ENCODE measurements at regions not wholly inside any gene's neighbourhood (a gene's known extent, or its start where the extent isn't known, plus 50 kb on each side); places are given as distances from the start of the nearest gene placed in this dataset.

DNA sequence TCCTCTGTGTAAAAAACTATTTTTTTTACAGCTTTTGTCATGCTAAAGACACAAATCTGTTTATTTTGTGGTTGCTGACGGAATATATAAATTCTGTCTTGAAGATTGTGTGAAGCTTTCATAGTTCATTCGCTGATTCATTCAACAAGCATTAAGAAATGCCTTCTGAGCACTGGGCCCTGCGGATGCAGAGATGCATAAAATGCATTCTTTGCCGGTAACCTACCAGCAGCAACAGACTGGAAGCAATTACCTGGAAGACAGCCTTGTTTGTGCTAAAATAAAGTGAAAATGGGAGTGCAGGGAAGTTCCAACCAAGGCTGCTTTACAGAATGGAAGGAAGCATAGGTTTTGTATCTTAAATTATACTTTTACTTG, 119.7 kb downstream of the PMAIP1 start:
- TF ChIP-seq, protein P1, sequence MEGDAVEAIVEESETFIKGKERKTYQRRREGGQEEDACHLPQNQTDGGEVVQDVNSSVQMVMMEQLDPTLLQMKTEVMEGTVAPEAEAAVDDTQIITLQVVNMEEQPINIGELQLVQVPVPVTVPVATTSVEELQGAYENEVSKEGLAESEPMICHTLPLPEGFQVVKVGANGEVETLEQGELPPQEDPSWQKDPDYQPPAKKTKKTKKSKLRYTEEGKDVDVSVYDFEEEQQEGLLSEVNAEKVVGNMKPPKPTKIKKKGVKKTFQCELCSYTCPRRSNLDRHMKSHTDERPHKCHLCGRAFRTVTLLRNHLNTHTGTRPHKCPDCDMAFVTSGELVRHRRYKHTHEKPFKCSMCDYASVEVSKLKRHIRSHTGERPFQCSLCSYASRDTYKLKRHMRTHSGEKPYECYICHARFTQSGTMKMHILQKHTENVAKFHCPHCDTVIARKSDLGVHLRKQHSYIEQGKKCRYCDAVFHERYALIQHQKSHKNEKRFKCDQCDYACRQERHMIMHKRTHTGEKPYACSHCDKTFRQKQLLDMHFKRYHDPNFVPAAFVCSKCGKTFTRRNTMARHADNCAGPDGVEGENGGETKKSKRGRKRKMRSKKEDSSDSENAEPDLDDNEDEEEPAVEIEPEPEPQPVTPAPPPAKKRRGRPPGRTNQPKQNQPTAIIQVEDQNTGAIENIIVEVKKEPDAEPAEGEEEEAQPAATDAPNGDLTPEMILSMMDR (IDR thresholded peaks at IDR 0.05; ENCODE audit: insufficient read depth, low read length): no peak
- TF ChIP-seq REST (IDR thresholded peaks at IDR 0.05; ENCODE audit: insufficient replicate concordance, low read depth) (no peak), GABPA (IDR thresholded peaks at IDR 0.05; ENCODE audit: low read depth) (no peak), POLR2AphosphoS5 (IDR thresholded peaks at IDR 0.05; ENCODE audit: low read depth) (no peak)

Data from HL-60 (cell line).